AG04449 (cell line): ENCODE measurements at regions not wholly inside any gene's neighbourhood (a gene's known extent, or its start where the extent isn't known, plus 50 kb on each side); places are given as distances from the start of the nearest gene placed in this dataset.
A peak's percentile ranks its signal among the peaks of the same experiment; 100 is the strongest.

Experiments used
- CTCF ChIA-PET: fragments of 350-600 bp; formaldehyde crosslinking; extraction: SDS; loops from one replicate; lab custom pipeline; 2021; ENCODE audit warnings: antibody characterized with exemption; lab: Yijun Ruan, JAX
- POLR2A ChIA-PET: fragments of 400-600, 350-600 bp; formaldehyde crosslinking; extraction: SDS; loops from one replicate; lab custom pipeline; 2020; ENCODE audit warnings: antibody characterized with exemption, inconsistent platforms; lab: Yijun Ruan, JAX
- DNase-seq: peaks from one replicate; pipeline ENCODE4 v3.0.0-alpha.2; 2010; ENCODE audit warnings: low read depth, low spot score
- H3K4me3 ChIP-seq: 2 replicates; pipeline ENCODE4 v1.5.1; 2011; ENCODE audit warnings: low read depth, mild to moderate bottlenecking, control low read depth, low read length
- CTCF ChIP-seq: IDR thresholded peaks from one replicate; pipeline ENCODE4 v1.5.1; 2011; ENCODE audit warnings: mild to moderate bottlenecking, moderate library complexity, low read length, control low read depth, inconsistent platforms; ENCODE audit not compliant: insufficient read depth; ENCODE audit errors: missing control alignments

DNA sequence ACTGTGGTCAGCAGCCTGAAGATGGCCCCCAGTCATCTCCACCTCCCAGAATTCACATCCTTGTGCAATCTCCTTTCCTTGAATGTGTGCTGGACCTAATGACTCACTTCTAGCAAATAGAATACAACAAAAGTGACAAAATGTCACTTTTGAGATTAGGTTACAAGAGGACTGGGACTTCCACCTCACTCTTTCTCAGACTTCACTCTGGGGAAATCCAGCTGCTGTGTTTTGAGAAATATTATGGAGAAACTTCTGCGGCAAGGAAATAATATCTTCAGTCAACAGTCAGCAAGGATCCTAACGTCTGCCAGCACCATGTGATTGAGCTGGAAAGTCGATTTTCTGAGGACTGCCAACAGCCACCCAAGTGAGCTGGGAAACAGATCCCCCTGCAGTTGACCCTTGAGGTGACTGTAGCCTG, 70.5 kb upstream of the GADD45A start:
- POLR2A ChIA-PET = no interaction called here

GRCh38 chr1:67615886-67616285, 69.1 kb upstream of the GADD45A start:
- DNase-seq = no peak
- POLR2A ChIA-PET = no interaction called here
- CTCF ChIA-PET = no interaction called here
- H3K4me3 ChIP-seq = no peak overlapping the region
- no peak for TF ChIP-seq CTCF

More for the DNA sequence above, 70.5 kb upstream of the GADD45A start:
- no peak overlapping the region for H3K4me3 ChIP-seq
- no peak for TF ChIP-seq CTCF
- DNase-seq = no peak
- CTCF ChIA-PET = interaction anchor here (1.7 kb wide), 1 partner anchor 53 kb away, joined by 4 read pairs; no protein-coding TSS in a partner anchor

GRCh38 chr1:67616394-67616985, 68.5 kb upstream of the GADD45A start:
- ChIA-PET CTCF (no interaction called here), POLR2A (no interaction called here)
- no peak overlapping the region for H3K4me3 ChIP-seq
- DNase-seq = no peak
- TF ChIP-seq CTCF = no peak

- POLR2A ChIA-PET = interaction anchor here (0.9 to 1.0 kb wide), 2 partner anchors 35 to 67 kb away, joined by 3 to 5 read pairs; partner anchors contain the start of gene GADD45A
- H3K4me3 ChIP-seq = no peak overlapping the region
- CTCF ChIA-PET = interaction anchor here (0.9 to 1.4 kb wide), 3 partner anchors 9 to 83 kb away, joined by 3 read pairs; no protein-coding TSS in a partner anchor
- peak; percentile 73 for DNase-seq
- no peak for TF ChIP-seq CTCF
Observed at GRCh38 chr1:67618285-67619018, 66.5 kb upstream of the GADD45A start.

GRCh38 chr1:67619080-67619479, 65.9 kb upstream of the GADD45A start:
- ChIA-PET POLR2A (interaction anchor here (0.9 to 1.0 kb wide), 2 partner anchors 36 to 66 kb away, joined by 3 to 5 read pairs; partner anchors contain the start of gene GADD45A), CTCF (interaction anchor here (0.9 to 1.4 kb wide), 2 partner anchors 8 to 83 kb away, joined by 3 read pairs; no protein-coding TSS in a partner anchor)
- TF ChIP-seq CTCF = no peak
- no peak for DNase-seq
- no peak overlapping the region for H3K4me3 ChIP-seq

GRCh38 chr1:67623906-67624305, 61.1 kb upstream of the GADD45A start:
- POLR2A ChIA-PET = interaction anchor here (2.7 kb wide), 1 partner anchor 62 kb away, joined by 8 read pairs; the partner anchor contains the start of gene GADD45A
- no peak for DNase-seq
- CTCF ChIA-PET = no interaction called here
- no peak for TF ChIP-seq CTCF
- H3K4me3 ChIP-seq = no peak overlapping the region
